ENCODE measurements at regions not wholly inside any gene's neighbourhood (a gene's known extent, or its start where the extent isn't known, plus 50 kb on each side); places are given as distances from the start of the nearest gene placed in this dataset.
"Not testable (repeated sequence)": the region's sequence is repeated elsewhere in the genome, so short reads cannot be mapped to it uniquely, and the experiment has no call there.

DNA sequence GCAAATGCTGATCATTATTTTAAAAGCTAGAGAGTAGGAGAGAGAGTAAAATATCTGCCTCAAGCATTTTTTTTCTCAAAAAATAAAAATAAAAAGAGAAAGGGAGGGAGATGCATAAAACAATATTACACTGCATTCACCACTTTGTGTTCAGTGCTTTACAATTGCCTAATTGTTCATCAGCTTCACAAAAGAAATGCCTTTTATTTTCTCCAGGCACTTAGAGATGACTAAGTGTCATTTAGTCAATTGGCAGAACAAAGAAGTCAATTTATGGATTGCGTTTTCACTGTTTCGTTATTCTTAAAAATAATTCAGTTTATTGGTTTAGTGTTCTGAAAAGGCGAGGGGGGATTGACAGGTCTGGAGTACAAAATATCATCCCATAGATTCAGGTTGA lies 232.5 kb upstream of the CCNH start:
- no peak for DNase-seq (ENCODE audit: low read depth, low spot score)

DNA sequence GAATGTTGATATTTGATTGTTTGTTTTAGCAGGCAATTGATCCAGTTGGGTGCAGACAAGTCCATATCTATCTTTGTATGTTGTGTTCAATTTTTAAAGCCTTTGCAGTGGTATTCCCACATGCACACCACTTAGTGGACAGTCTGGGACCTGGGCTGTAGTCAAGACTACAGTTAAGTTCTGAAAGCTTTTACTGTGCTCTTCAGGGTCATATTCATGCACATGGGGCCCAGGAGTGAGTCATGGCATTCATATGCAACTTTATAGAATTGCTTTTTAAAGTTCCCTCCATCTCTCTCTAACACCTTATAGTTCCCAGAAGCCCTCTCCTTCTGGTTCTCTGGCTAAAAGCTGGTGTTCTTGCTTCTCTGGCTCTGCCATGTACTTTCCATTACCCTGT lies 228.2 kb upstream of the CCNH start:
- DNase-seq (ENCODE audit: low read depth, low spot score): no peak

- no peak for DNase-seq (ENCODE audit: low read depth, low spot score)
Observed at GRCh38 chr5:87627363-87627762, 214.6 kb upstream of the CCNH start.

GRCh38 chr5:87608385-87608784 lies 195.7 kb upstream of the CCNH start:
- no peak for DNase-seq (ENCODE audit: low read depth, low spot score)

- DNase-seq (ENCODE audit: low read depth, low spot score): no peak
Observed at GRCh38 chr5:87605663-87606062, 192.9 kb upstream of the CCNH start.

GRCh38 chr5:87599778-87600177 lies 187.0 kb upstream of the CCNH start:
- DNase-seq (ENCODE audit: low read depth, low spot score): no peak

DNA sequence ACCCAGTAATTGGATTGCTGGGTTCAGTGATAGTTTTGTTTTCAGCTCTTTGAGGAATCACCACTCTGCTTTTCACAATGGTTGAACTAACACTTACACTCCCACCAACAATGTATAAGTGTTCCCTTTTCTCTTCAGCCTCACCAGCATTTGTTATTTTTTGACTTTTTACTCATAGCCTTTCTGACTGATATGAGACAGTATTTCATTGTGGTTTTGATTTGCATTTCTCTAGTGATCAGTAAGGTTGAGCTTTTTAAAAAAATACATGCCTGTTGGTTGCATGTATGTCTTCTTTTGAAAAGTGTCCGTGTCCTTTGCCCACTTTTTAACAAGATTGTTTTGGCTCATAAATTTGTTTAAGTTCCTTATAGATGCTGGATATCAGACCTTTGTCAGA lies 185.7 kb upstream of the CCNH start:
- DNase-seq (ENCODE audit: low read depth, low spot score): no peak

GRCh38 chr5:87594566-87594965 lies 181.8 kb upstream of the CCNH start:
- DNase-seq (ENCODE audit: low read depth, low spot score): no peak

- DNase-seq (ENCODE audit: low read depth, low spot score): no peak
Observed at GRCh38 chr5:87589587-87589986, 176.9 kb upstream of the CCNH start.

GRCh38 chr5:87588316-87588715 lies 175.6 kb upstream of the CCNH start:
- DNase-seq (ENCODE audit: low read depth, low spot score): no peak

DNA sequence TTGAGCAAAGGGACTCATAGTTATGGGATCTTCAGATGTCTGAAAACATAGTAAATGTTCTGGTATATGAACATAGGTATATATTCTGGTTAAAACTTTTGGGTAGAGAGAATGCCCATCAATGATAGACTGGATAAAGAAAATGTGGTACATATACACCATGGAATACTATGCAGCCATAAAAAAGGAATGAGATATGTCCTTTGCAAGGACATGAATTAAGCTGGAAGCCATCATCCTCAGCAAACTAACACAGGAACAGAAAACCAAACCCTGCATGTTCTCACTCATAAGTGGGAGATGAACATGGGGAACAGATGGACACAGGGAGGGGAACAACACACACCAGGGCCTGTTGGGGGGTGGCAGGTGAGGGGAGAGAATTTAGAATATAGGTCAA lies 171.0 kb upstream of the CCNH start:
- DNase-seq (ENCODE audit: low read depth, low spot score): not testable (repeated sequence)

GRCh38 chr5:87582149-87582548 lies 169.4 kb upstream of the CCNH start:
- DNase-seq (ENCODE audit: low read depth, low spot score): no peak

- no peak for DNase-seq (ENCODE audit: low read depth, low spot score)
Observed at GRCh38 chr5:87581661-87582060, 168.9 kb upstream of the CCNH start.

GRCh38 chr5:87579678-87580077 lies 166.9 kb upstream of the CCNH start:
- no peak for DNase-seq (ENCODE audit: low read depth, low spot score)

- DNase-seq (ENCODE audit: low read depth, low spot score): no peak
Observed at GRCh38 chr5:87576867-87577266, 164.1 kb upstream of the CCNH start.

DNA sequence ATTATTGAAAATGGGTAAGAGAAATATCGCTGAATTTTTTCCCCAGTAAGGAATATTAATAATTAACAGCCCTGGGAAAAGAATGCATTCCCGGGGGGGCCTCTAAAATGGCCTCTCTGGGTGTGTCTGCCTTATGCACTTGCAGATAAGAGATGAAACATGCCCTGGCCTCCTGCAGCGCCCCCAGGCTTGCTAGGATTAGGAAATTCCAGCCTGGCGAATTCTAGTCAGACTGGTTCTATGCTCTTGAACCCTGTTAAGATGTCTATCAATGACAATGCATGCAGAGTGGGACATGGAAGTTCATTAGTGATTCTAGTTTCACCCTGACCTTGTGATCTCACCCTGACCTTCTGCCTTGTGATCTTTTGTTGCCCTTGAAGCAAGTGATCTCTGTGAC lies 163.6 kb upstream of the CCNH start:
- not testable (repeated sequence) for DNase-seq (ENCODE audit: low read depth, low spot score)

DNA sequence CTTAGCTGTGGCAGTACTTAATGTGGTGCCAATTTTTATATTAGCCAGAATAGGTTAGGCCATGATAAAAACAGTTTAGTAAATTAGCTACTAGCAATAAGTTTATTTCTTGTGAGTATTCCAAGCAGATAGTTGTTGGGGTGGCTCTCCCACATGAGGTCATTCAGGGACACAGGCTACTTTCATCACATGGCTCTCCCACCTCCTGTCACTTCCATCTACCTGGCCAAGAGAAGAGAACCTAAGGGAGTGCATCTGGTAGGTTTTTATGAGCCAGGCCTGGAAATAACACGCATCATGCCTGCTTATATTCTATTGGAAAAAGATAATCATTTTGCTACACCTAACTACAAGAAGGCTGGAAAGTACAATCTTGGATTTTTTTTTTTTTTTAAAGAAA lies 161.4 kb upstream of the CCNH start:
- DNase-seq (ENCODE audit: low read depth, low spot score): no peak

- no peak for DNase-seq (ENCODE audit: low read depth, low spot score)
Observed at GRCh38 chr5:87572611-87573010, 159.9 kb upstream of the CCNH start.

DNA sequence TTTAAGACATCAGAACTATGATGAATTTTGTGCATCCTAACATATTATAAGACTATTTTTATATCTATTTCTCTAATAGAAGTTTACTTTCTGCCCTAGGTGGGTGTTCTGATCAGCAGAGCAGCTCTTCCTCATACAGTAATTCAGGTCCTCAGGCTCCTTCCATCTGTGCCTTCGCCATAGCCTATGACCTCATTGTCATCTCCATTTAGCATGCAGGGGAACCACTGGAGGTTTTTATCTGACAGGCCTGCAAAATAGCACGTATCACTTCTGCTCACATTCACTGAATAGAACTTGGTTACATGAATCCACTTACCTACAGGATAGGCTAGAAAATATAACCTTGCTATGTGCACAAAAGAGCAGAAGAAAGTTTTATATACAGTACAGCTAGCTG lies 159.4 kb upstream of the CCNH start:
- DNase-seq (ENCODE audit: low read depth, low spot score): no peak

- no peak for DNase-seq (ENCODE audit: low read depth, low spot score)
Observed at GRCh38 chr5:87570366-87570765, 157.6 kb upstream of the CCNH start.

GRCh38 chr5:87562068-87562467 lies 149.3 kb upstream of the CCNH start:
- DNase-seq (ENCODE audit: low read depth, low spot score): no peak

DNA sequence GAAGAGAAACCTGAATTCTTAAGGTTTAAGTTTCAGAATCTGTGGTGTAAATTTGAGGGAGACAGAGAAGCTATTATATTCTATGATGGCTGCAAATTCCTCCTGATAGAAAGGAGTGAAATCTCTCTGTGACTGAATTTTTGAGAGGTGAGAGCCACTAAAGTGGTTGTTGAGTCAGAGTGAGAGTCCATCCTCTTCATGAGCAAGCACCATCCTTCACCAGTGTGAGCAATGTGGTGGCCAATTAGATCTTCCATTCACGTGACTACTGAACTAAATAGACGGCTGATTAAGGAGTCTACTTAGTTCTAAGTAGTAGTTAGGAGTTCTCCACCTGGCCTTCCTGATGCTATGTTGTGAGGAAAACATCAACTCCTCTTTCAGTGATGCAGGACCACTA lies 147.8 kb upstream of the CCNH start:
- no peak for DNase-seq (ENCODE audit: low read depth, low spot score)

DNA sequence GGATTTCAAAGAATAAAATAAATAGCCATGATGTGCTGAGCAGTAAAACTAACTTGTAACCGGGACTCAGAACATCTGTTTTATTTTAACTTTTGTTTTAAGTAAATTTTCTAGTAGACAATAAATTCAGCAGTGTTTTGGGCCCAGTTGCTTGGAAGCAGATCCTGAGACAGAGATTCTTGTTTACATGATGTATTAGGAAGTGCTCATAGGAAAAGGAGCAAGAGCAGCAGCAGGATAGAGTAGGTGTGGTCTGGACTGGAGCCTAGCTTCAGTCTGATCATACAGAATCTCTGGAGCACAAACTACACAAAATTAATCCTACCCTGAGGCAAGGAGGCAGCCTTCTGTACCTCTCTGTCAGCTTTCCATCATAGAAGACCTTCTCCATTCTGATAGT lies 139.2 kb upstream of the CCNH start:
- no peak for DNase-seq (ENCODE audit: low read depth, low spot score)

DNA sequence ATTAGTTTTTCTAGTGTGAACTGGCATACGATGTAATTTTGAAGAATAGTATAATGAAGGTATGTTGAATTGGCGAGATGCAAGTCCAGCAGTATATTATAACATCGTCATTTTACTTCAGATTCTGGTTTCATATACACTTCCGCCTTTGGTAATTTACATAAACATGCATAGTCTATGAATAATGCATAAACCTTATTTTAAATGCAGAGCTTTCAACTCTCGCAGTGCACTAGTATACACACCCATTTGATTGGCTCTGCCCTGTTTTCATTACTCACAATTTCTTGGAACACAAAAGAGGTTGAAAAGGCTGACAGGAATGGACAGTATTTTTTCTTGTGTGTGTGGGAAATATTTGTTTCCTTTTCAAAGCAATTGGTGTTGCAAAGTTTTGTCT lies 128.9 kb upstream of the CCNH start:
- no peak for DNase-seq (ENCODE audit: low read depth, low spot score)

GRCh38 chr5:87541033-87541432 lies 128.3 kb upstream of the CCNH start:
- DNase-seq (ENCODE audit: low read depth, low spot score): no peak
